ENCODE measurements at regions not wholly inside any gene's neighbourhood (a gene's known extent, or its start where the extent isn't known, plus 50 kb on each side); places are given as distances from the start of the nearest gene placed in this dataset.

DNA sequence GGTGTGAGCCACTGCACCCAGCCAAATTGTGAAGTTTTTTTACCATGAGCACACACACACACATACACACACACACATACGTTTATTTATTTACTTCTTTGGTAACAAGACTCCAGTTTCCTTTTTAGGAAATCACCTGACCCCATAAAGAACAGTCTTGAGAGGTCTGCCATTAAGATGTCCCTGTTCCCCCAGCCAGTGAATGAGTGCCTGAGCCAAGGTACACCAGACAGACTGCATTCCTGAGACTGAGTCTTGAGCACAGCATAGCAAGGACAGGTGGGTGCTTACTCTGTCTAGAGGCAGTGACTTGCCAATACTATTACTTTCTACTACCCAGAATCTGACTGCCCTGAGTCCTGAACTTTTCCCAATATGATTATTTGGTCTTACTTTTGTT is 167.2 kb upstream of the SATB2 start:
- DNase-seq, result no peak

DNA sequence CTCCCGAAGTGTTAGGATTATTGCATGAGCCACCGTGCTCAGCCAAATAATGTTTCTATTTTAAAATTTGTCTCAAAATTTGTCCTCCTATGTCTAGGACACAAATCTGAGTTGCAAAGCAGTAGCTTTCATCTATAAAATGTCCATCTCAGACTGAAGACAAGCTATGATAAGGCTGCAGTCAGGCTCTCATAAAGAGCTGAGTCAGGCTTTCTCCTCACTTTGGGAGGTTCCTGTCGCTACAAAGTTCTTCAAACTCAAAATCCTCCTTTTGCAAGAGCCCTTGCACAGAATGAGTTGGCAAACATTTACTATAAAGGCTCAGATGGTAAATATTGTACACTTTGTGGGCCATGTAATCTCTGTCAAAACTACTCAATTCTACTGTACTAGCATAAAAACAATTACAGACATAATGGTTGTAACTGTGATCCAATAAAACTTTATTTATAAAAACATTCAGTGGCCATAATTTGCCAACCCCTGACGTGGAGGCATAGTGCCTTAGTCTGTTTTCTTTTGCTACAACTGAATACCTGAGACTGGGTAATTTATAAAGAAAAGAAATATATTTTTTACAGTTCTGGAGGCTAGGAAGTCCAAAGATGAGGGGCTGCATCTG is 154.9 kb upstream of the SATB2 start:
- DNase-seq, result no peak

DNA sequence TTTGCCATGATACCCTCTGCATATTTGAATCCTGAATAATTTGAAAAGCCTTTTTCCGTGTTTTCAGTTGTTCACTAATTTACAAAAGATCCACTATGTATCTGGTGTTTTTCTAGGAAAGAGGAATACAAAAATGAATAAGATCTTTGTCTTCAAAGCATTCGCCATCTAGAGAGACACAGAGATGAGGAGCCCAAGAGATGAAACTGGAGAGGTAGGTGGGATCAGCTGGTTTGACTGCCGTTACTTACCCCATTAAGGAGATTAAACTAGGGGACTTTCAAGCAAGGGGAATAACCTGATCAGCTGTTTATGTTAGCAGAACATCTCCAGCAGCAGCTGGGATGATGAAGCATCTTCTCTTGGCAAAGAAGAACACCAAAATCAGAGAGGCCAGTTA is 150.2 kb upstream of the SATB2 start:
- no peak for DNase-seq

DNA sequence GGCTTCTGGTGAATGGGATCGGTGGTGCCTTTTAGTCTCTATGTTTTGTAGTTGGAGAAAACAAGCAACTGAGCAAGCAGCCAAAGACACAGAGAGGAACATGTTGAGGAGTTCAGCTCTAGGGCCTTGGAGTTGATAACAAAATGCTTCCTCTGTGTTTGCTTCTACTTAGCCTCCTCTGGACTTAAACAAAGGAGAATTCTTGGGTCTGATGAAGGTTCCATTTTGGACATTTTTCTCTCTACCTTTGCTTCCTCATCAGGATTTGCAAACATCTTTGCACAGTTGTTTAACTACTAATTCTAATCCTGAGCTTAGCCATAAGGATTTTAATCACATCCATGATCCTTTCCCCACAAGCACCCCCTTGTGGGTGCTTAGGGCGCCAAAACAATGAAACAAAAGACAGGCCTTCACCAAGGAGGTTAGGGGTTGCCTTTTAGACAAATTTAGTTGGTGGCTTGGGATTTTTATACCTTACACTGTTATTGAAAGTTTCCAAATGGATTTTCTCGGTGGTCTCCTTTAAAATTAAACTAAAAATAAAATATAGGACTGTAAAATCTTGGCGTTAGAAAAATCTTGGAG is 148.5 kb upstream of the SATB2 start:
- DNase-seq, result no peak

DNA sequence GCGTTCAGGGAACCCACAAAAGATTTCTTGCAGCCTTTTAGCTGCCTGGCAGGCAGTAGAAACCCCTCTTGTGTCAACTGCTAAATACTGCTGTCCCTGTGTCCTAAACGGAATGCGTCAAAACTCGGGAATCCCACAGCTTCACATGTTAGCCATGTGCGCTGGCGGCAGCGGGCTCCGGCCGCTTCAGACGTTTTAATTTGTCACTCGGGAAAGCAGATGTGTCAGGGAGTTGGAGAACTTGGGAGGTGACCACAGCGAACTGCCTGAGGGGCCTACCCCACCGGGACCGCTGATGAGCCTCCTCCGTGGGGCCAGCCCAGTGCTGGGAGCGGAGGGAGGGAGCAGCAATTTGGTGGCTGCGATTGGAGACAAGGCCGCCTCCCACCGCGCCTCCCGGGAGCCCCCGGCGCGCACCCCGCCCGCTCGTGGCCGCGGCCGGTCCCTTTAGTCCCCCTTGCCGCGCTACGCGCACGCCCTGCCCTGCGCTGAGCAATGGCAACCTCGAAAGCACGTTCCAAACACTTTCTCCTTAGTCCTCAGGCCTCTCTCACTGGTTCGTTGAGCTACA is 146.1 kb upstream of the SATB2 start:
- DNase-seq, result no peak

DNA sequence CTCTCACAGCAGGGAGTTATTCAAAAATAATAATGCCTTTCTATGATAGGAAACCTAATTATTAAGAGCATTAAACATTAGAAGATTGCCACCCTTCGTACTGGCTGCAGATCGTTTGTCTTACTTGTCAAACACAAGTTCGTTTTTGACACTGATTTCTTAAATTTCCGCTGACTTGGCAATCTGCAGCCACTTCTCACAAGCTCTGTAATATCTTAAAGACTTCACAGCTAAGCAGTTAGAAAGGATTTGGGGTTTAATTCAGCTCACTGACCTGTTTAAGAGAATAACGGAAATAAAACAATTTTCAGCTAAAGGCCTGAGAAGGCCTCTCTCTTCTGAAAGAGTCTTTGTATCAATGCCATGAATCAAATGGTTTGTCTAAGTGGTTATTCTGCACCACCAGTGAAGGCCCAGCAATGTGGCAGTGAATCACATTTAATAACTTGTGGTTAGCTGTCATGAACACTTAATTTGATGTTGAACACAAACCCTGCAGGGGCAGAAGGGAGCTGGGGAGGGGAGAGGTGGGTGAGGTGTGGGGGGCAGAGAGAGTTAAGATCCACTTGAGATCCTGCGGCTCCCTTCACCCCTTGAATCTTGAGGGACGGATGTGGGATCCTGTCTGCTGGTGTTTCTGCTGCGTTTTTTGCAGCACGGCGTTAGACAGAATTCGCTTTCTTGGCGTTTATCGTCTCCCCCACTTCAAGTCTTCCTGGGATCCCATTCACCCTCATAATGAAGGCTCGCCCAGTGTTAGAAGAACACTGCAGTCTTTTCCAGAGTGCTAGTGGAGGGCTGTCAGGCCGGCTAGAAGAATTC is 145.4 kb upstream of the SATB2 start:
- no peak for DNase-seq

DNA sequence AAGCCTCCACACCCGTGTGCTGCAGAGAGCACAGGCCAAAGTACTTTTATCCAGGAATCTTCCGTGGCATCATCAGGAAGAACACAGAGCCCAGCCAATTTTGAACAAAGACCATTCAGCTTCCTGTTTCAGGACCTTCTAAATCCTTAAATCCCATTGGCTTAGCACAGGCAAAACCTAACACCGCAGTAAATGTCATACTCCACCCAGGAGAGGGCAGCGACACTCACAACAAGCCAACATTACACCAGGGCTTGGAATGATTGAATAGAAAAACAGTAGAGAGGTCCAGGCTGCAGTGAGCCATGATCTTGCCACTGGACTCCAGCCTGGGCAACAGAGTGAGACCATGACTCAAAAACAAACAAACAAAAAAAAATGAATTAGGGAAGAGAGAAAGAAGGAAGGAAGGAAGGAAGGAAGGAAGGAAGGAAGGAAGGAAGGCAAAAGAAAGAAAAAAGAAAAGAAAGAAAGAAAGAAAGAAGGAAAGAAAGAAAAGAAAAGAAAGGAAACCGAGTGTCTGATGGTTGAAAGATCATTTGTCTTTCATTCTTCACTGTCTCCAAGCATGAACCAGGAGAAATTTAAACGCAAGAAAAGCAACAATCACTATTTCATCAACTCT is 144.6 kb upstream of the SATB2 start:
- DNase-seq, result peak; percentile 9

DNA sequence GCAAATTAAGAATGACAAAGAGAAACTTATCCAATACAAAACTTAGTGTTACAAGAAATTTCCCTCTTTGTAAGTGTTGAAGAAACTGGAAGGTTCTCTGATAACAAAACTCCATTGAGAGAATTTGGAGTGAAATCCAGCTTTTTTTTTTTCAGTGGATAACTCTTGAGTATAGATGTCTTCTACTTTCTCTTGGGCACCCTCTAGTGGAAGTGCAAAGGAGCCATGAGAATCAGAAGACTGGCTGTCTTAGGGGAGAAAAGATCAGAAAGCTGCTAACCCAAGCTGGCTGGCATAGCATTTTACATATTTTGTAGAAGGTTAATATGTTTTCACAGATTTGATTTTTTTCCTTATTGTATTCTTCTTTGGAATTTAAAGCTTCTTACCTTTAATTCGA is 138.8 kb upstream of the SATB2 start:
- no peak for DNase-seq

DNA sequence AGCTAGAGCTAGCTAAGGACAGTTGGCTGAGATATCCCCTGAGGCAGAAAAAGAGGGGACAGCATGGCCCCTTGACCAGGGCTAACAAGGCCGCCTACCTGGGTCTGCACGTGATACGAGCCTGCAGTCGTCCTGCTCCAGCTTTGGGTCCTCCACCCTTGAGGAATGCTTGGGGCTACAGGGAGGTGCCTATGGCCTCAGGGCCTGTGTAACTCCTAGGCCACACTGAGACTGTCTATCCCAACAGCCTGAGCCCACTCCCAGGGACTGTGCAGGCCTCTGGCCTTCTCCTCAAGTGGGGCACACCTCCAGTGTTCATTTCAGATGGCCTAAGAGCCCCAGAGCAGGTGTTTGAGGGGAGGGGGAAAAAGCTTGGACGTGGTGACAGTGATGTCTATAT is 136.7 kb upstream of the SATB2 start:
- DNase-seq, result no peak

DNA sequence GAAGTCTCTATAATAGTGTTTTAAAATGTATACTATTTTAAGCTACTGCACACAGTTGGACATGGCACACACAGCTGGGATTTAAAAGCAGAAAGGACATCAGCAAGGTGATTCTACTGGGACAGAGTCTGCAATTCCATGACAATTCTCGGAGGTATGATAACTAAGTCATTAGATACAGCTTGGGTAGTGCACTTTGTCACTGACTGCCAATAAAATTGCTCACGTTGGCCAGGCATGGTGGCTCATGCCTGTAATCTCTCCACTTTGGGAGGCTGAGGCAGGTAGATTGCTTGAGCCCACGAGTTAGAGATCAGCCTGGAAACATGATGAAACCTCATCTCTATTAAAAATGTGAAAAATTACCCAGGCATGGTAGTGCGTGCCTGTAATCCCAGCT is 134.1 kb upstream of the SATB2 start:
- no peak for DNase-seq

DNA sequence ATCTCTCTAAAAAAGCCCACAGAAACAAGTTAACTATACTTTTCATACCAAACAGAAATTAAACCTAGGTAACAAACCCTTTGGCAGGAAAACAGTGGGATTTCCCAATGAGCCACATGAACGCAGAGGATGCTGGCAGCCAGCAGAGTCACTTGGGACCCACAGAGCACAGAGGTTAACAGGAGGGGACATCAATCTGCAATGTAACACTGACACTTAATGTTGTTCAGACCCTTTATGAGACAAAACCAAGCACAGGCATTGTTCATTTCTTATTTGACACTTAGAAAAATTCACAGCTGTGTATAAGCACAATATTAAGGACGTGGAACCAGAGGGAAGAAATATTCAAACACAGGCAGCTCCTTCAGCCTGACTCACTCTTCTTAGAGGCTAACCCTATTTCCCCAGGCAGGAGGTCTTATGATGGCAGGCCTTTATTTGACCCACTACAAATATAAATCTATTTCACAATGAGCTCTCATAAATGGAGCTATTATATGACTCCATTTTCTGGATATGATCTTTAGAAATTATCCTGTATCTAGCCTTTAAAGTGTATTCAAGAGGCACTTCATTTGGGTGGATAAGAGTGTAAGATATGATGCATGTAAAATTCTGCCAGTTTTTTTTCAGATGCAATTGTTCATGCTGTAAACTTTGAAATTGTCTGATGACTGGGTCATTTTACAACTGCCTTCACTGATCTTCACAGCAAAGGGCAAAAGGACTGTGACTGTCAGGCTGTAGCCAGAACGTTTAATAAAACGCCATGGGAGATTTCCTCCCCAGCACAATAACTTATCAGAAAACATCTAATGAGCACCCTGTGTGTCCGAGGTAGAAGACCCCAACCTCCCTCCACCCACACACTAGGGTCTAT is 132.8 kb upstream of the SATB2 start:
- DNase-seq, result no peak

DNA sequence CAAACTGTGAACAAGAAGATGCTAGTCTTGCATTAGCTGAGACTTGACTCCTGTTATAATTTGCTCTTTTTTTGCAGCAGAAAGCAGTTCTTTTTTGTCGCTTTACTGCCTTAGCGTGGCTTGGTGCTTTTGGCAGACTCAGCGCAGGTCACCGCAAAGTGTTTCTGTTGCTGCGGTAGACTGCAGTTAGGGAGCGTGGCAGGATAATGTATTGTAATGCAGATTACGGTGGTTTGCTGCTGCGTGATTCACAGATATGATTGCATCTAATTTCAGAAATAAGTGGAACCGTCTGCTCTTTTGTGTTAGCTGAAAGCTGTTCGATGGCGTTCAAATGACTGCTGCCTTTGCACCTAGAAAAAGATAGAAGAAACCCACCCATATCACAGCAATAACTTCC is 131.6 kb upstream of the SATB2 start:
- DNase-seq, result no peak

DNA sequence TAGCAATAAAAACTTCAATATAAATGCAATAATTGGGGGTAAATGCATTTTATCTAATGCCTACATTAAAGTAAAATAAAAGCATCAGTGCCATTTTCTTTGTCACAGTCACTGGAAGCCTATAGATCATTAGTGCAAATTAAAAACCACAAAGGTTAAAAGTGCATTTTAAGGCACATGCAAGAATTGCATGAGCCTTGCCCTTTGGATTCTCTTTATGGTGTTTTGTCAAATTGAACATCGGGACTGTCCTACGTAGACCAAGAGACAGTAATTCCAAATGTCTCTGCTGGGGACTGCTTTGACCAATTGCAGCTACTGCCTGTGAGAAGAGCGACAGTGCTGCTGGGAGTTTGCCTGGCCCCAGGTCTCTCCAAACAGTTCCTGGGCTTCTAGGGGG is 130.3 kb upstream of the SATB2 start:
- no peak for DNase-seq

DNA sequence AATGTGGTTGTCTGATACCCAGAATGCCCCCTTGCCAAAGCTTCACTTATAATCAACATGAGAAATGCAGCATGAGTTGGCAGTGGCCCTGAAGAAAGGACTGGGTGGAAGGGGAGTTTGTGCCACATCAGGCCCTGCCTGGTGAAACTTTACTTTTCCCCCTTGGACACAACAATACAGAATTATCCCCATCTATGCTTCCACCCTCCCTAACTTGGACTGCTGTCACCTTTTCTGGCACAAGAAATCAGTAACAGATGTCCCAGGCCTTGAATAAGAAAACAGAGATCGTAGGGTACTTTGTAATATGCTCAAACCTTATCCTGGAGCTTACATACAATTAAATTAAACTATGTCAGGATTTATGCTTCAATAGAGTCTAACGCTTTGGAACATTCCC is 128.9 kb upstream of the SATB2 start:
- DNase-seq, result no peak

DNA sequence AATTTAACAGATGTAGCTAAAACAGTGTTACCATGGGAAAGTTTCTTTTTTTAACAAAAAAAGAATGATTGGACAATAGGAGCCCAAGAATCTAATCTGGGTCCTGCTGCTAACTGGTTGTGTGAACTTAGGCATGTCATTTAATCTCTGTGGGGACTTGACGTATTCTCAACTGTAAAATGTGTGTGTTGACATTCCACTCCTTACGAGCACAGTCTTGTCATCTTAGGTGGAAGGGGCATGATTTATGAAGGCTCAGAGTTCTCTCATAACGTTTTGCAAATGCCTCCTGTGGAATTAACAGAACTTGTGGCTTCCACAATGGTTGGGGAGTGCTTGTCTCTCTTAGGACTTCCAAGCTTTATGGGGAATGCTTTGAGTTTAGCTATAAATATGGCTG is 125.9 kb upstream of the SATB2 start:
- no peak for DNase-seq

DNA sequence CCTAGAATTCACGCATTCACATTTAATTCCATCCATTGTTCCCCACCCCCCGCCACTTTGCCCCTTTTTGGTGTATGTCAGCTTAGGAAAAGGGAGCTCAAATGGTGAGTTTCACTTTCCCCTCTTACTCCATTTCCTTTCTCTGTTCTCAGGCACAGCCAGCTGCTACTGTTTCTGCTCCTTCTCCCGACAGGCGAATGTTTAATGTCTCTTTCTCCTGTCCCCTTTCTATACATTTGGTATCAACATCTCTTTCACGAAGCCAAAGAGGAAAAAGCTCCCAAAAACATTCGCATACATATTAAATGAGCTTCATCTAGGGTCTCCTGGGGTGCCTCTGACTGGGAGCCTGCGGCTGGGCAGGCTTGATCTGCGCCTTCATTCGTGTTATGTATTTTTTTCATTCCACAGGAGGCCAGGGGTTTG is 124.2 kb upstream of the SATB2 start:
- no peak for DNase-seq

DNA sequence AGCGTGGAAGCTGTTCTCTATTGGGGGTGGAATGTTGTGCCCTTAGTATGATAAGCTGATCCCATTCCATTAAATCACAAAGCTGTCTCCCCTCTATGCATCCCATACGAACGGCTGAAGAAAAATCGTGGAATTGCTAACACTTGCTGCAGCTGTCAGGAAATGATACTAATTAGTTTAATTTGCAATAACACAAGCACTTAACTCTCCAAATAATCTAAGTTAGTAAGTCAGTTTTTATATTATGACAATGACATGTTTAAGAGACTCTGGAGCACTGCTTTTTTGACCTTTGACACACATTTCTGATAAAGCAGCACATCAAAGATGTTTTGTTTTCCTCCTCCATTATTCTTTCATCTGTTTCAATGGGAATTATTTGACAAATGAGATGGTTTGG is 123.7 kb upstream of the SATB2 start:
- no peak for DNase-seq

DNA sequence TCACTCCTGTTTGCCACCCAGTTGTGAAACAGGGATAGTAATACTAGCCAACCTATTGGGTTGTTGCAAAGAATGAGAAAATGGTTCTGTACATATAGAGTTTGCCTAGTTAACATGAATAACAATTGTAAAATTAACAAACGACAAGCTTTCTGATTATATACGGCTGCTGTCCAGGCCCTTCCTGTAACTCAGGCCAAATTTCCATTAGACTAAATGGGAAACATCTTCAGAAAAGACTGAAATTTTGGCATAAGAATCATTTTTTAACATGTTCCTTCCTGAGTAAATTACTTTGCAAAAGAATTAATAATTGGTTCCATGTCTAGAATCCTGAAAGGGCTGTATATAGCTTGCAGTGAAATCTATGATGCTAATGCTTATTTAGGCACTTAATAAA is 117.7 kb upstream of the SATB2 start:
- no peak for DNase-seq

DNA sequence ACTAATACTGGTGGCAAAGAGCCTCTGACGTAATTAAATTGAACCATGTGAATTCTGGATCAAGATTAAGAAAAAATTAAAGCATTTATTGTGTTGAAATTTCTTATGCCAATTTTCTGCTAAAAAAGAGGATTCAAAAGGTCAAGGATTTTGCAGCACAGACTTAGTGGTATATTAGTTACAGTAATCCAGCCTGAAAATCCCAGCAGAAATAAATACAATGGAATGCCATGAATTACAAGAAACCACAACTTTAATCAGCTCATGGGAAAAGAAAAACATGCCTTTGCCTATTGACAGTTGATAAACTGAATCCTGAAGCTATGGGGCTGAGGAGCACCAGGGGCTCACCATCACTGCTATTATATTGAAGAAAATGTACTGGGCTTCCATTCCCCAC is 114.8 kb upstream of the SATB2 start:
- DNase-seq, result no peak

DNA sequence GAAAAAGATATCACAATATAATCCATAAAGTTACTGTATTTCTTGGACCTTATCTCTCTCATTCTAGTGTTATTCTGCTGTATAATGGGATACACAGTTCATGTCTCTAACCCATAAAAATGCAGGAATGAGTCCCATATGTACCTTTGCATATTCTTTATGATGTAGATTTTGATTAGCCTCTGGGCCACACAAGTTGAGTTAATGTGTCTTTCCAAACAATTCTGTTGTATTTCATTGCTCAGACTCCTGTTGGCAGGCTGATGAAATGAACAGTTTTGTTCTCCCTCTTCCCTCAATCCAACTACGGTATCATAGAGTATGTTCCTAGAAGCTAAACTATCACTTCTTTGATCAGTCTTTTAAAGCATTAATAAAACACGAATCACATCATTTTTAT is 113.2 kb upstream of the SATB2 start:
- no peak for DNase-seq

DNA sequence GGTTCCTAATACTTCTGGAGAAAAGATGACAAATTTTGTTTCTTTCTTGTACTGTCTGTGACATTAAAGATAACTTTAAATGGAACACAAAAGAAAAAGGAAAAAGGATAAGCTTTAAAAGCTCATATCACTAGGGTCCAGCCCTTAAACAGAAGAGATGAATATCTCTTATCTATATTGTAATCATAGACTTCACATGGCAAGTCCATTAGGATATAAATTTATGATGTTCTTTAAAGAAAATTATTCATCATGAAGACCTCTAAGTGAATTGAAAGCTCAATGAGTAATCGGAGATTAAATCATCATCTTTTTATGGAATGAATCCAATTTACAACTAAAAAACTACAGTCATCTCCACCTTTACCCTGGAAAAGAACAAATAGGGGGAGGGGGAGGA is 111.6 kb upstream of the SATB2 start:
- no peak for DNase-seq

DNA sequence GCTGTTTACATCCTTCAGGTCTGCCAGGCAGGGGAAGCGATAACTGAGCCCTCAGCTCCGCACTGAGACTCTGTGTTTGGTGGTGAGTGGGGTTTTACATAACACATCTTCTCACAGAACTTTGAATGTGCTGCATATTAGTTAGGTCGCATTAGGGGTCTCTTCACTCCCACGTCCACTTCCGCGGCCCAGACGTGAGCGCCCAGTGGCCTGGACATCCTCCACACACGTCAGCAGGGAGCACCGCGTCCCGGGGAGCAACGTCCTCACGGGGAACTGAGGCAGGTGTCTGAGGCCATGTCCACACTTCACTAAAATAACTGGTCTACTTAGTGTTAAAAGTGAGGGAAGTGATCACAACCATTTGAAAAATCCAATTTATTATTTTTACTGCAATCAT is 100.4 kb upstream of the SATB2 start:
- no peak for DNase-seq
